Activated naive CD4-positive, alpha-beta T cell treated with anti-CD3 and anti-CD28 coated beads for 36 hours (primary cell): ENCODE measurements at regions not wholly inside any gene's neighbourhood (a gene's known extent, or its start where the extent isn't known, plus 50 kb on each side); places are given as distances from the start of the nearest gene placed in this dataset.

ENCODE experiments used
- CTCF ChIA-PET: fragments of 350-600 bp; sonication (Branson Sonifier 250); formaldehyde crosslinking; loops from one replicate; lab custom pipeline; 2021; ENCODE audit warnings: antibody characterized with exemption; lab: Charles Lee
- DNase-seq: peaks from one replicate; pipeline ENCODE4 v3.0.0-alpha.2; 2020
- H3K27ac Mint-ChIP-seq: one replicate; pipeline ENCODE4 v1.8.0; 2021; ENCODE audit warnings: mild to moderate bottlenecking, mixed read lengths
- H3K27me3 Mint-ChIP-seq: one replicate; pipeline ENCODE4 v1.8.0; 2021; ENCODE audit warnings: low read depth, mixed read lengths
- H3K36me3 Mint-ChIP-seq: one replicate; pipeline ENCODE4 v1.8.0; 2021; ENCODE audit warnings: low read depth, mixed read lengths
- H3K4me1 Mint-ChIP-seq: one replicate; pipeline ENCODE4 v1.8.0; 2021; ENCODE audit warnings: low read depth, mixed read lengths
- H3K4me3 Mint-ChIP-seq: one replicate; pipeline ENCODE4 v1.8.0; 2021; ENCODE audit warnings: mild to moderate bottlenecking, moderate library complexity, mixed read lengths
- H3K9me3 Mint-ChIP-seq: one replicate; pipeline ENCODE4 v1.8.0; 2021; ENCODE audit warnings: mixed read lengths
- intact Hi-C: fragments of 100-400 bp; cut with micrococcal nuclease; formaldehyde crosslinking; loops from one replicate; pipeline ENCODE4 v1.15.1; 2023

GRCh38 chrX:107577933-107578332 is 50.4 kb upstream of the PRPS1 start:
- CTCF ChIA-PET: no interaction called here
- H3K36me3 Mint-ChIP-seq: no peaks in the 10 kb centered on the region
- no peaks in the 10 kb centered on the region for H3K27me3 Mint-ChIP-seq
- no peak overlapping the region for H3K27ac Mint-ChIP-seq
- H3K4me3 Mint-ChIP-seq: no peak overlapping the region
- DNase-seq: no peak
- intact Hi-C loops: no loop called here
- H3K9me3 Mint-ChIP-seq: peaks cover 1% of the 10 kb centered on the region
- H3K4me1 Mint-ChIP-seq: no peaks in the 10 kb centered on the region
